RPMI7951 (cell line): ENCODE measurements at regions not wholly inside any gene's neighbourhood (a gene's known extent, or its start where the extent isn't known, plus 50 kb on each side); places are given as distances from the start of the nearest gene placed in this dataset.
"Not testable (repeated sequence)": the region's sequence is repeated elsewhere in the genome, so short reads cannot be mapped to it uniquely, and the experiment has no call there.

Experiments used
- DNase-seq: peaks from one replicate; pipeline ENCODE4 v3.0.0-alpha.2; 2012; ENCODE audit warnings: low read depth

DNA sequence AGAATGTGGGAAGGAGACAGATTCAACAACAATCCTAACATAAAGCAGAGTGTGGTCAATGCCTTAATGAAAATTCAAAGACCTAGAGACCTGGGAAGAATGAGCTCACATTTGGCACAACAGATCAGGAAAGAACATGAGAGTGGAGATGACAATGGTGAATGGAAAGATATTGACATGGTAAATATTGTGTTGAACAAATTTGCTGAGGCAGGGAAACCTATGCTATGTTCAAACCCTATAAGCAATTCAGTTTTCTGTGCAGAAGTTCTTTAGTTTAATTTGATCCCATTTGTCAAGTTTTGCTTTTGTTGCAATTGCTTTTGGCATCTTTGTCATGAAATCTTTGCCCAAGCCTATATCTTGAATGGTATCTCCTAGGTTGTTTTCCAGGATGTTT, 199.4 kb upstream of the LRRTM4 start:
- no peak for DNase-seq

DNA sequence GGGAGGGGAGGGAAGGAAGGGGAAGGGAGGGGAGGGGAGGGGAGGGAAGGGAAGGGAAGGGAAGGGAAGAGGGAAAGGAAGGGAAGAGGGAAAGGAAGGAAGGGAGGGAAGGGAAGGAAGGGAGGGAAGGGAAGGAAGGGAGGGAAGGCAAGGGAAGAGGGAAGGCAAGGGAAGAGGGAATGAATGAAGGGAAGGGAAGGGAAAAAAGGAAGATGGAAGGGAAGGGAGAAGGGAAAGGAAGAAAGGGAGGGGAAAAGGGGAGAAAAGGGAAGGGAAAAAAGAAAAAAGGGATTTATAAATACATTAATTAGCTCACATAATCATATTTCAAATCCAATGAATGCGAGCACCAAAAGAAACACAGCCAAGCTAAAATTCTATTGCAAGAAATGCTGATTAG, 202.9 kb upstream of the LRRTM4 start:
- no peak for DNase-seq

DNA sequence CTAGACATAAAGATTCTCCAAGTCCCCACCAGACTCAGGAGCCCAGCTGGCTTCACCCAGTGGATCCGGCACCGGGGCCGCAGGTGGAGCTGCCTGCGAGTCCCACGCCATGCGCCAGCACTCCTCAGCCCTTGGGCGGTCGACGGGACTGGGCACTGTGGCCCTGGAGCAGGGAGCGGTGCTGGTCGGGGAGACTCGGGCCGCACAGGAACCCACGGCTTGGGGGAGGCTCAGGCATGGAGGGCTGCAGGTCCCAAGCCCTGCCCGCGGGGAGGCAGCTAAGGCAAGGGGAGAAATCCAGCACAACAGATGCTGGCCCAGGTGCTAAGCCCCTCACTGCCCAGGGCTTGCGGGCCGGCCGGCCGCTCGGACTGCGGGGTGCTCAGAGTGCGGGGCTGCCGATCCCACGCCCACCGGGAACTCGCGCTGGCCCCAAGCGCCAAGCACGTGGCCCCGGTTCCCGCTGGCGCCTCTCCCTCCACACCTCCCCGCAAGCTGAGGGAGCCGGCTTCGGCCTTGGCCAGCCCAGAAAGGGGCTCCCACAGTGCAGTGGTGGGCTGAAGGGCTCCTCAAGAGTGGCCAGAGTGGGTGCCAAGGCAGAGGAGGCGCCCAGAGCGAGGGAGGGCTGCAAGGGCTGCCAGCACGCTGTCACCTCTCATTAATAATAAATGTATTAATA, 212.6 kb upstream of the LRRTM4 start:
- DNase-seq: not testable (repeated sequence)

DNA sequence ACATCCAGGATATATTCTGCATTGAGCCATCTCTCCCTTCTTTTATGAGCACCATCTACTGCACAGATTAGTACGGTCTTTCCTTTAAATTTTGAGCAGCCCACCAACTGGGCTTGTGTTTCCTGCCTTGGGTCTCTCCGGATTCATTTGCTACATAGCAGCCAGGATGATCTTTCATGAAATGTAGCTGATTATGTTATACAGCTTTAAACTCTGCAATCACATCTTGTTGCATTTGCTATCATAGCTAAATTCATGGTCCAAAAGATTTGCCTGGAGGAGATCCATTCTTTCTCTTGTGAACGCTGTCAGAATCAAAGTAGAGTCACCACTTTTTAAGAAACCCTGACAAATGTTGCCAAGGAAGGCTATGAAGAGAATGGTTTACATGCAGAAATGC, 215.1 kb upstream of the LRRTM4 start:
- no peak for DNase-seq

DNA sequence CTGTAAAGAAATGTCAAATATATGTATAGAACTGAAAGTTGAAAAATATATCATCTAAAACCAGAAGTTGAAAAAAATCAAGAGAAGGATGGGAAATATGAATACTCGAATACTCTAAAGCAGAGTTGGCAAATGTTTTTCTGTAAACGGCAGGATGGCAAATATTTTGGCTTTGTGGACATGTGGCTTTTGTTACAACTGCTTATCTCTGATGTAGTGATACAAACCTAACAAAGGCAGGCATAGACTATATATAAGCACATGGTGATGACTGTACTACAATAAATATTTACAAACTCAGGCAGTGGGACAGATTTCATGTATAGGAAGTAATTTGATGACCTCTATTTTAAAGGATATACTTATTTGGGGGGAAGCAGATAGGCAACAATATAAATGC, 224.6 kb upstream of the LRRTM4 start:
- DNase-seq: no peak

- DNase-seq: not testable (repeated sequence)
Measured at GRCh38 chr2:77753710-77754345, 231.7 kb upstream of the LRRTM4 start.

DNA sequence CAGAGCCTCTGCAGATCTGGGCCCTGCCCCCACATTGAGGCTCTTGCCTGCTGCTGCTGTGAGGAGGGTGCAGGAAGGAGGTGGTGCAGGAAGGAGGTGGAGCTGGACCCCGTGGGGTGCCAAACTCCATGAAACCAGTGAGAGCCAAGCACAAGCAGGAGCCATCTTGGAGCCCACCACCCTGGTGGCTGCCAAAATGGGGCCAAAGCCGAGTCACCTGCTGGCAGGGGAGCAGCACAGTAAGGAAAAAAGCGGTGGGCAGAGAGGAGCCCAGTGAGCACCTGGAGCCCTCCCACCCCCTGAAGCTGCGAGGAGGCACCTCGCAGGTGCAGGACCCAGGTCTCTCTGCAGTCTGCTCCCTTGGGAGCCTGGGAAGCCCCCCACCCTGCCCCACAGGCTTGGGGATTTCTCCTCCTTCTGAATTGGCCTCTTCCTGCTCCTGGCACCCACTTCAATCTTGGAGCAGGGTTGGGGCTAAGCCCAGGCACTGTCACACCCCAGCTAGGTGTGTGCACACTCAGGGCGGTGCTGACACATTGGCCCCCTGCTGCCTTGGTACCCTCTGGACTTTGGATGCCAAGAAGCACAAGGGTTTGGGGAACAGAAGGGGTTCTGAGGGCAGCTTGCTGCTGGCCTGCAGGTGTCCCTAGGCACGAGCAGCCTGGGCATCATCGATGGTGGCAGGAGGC, 245.4 kb upstream of the LRRTM4 start:
- DNase-seq: no peak

- DNase-seq: no peak
Measured at GRCh38 chr2:77768508-77768907, 246.3 kb upstream of the LRRTM4 start.

DNA sequence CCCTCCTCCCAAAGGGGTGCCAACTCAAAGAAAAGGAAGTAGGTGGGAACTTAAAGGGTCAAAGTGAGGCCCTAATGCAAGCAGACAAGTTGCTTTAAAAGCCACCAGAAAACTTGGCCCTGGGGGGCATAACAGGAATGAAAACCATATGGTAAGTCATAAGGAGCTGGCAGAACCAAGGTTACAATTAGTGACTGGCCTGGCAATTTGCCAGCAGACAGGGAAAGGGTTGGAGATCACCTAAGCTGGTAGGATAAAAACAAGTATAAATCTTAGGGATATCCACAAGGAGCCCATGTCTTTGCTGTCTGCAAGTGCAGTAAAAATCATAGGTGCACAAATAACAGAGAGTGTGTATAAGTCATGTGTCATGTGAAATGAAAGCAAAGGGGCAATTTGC, 256.7 kb upstream of the LRRTM4 start:
- DNase-seq: no peak

DNA sequence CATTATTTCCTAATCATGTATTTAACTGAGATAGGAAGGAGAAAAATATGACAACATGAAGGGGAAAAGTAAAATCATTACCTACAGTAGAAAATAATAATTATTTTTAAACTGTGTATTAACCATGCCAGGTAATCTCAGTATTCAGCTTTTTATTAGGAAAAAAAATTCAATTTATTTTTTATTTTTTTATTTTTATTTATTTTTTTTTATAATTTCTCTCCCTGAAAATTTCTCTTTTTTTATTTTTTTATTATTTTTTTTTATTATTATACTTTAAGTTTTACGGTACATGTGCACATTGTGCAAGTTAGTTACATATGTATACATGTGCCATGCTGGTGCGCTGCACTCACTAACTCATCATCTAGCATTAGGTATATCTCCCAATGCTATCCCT, 271.3 kb upstream of the LRRTM4 start:
- not testable (repeated sequence) for DNase-seq

DNA sequence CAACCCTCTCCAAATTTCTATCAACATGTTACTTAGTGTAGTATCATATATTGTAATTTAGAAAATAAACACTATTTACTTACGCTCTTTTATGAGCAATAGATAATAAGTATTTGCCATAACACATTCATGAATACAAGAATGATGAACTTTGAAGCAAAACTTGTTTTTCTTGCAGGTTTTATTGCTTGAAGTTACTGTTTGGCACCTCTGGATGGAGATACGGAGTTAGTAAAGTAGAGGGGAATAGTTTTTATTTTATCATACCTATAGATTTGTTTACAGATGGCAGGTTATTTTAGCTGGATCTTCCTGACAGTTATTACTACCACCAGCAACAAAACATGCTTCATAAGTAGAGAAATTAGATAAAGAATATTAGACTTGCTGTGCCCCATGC, 274.2 kb upstream of the LRRTM4 start:
- DNase-seq: no peak

DNA sequence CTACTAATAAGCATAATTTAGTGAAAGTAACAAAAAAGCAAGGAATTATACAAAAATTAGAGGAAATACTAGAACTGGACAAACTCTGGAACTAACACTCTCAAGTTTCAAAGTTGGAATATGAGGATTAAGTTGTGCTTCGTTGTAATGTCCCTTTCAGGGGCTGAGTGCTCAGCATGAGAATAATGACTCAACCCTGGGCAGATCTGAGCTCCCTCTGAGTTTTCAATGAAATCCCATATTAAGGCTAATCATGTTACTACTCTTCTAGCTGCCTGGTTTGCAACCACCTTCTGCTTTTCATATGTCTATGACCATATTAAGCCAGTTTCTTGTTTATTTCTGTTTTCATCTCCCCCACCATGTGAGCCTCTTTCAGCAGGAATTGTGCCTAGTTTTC, 274.9 kb upstream of the LRRTM4 start:
- no peak for DNase-seq

DNA sequence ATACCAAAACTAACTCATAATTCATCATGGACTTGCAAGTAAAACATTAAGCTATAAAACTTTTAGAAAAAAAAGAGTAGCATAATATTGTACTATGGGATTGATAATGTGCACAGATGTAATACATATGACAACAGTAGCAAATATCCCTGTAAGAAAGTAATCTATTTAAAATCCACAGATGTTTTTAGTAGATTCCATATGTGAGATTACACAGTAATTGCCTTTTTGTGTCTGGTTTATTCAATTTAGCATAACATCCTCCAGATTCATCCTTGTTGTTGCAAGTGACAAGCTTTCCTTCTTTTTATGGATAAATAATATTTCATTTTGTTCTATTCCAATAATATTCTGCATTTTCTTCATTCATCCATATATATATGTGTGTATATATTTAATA, 278.2 kb upstream of the LRRTM4 start:
- DNase-seq: no peak

- DNase-seq: no peak
Measured at GRCh38 chr2:77807531-77808215, 285.5 kb upstream of the LRRTM4 start.

DNA sequence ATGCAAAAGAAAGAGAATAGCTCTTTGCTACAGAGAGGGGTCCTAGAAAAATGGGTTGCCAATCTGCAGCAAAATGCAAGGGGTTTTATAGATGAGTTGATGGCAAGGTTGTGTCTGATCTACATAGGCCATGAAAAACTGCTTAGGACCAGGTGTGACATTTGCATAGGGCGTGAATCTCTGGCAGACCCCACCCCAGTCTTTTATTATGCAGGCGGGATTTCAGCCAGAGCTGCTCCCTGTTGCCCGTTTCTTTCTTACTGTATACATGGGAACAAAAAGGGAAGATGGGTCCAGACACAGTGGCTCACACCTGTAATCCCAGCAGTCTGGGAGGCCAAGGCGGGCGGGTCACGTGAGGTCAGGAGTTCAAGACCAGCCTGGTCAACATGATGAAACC, 286.4 kb upstream of the LRRTM4 start:
- no peak for DNase-seq

GRCh38 chr2:77813599-77813998, 291.4 kb upstream of the LRRTM4 start:
- no peak for DNase-seq

DNA sequence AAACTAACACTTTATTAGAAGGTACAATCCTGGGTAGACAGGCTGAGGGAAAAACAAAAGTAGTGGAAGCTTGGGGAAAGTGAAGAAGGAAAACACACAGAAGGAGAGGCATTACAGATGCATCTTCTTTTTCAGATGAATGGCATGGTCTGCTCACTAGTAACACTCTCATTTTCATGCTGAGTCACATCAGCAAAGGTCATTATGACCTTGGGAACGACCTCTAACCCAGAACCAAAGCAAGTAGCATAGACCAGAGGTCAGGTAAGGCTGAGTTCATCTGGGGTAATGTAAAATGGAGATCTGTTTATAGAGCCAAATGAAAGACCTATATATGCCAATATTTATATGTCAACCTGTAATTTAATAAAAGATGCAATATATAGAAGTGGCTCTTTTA, 294.4 kb upstream of the LRRTM4 start:
- DNase-seq: no peak

DNA sequence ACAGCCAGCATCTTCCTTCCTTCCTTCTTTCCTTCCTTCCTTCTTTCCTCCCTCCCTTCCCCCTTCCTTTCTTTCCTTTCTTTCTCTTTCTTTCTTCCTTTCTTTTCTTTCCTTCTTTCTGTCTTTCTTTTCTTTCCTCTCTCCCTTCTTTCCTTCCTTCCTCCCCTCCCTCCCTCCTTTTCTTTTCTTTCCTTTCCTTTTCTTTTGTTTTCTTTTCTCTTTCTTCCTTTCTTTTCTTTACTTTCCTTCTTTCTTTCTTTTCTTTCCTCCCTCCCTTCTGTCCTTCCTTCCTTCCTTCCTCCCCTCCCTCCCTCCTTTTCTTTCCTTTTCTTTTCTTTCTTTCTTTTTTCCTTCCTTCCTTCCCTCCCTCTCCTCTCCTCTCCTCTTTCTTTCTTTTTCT, 296.0 kb upstream of the LRRTM4 start:
- no peak for DNase-seq

DNA sequence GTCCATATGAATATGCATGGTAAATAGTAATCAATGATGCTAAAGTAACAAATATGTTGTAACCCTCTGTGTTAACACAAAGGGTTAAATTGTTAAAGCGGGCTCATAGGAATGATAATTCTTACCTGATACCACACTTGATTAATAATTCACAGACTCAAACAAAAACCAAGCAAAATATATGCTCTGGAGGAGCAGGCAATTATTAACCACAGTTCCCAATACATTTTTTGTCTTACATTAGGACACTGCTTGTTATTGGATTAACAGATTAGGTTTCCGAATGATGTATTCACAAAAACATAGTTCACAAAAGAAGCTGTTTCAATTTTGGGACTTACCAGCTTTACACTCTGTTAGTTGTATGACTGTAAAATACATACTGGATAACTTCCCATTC, 300.9 kb upstream of the LRRTM4 start:
- DNase-seq: no peak

GRCh38 chr2:77831060-77831459, 308.9 kb upstream of the LRRTM4 start:
- DNase-seq: no peak

- DNase-seq: no peak
Measured at GRCh38 chr2:77831471-77831870, 309.3 kb upstream of the LRRTM4 start.

DNA sequence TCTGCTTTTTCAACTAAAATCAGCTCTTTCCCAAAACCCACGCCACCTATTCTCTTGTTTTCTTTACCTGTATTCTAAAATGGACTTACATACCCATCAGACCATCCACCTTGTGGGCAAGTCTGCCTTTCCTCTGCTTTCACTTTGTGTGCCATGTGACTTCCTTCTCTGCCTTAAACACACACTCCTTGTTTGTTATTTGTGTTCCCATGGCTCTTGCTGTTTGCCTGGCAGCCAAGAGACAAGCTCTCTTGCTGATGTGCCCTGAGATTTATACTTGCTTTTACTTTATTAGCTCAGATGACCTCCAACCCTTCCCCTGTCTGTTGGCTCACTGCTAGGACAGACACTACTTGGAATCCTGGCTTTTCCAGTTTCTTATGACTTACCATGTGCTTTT, 309.7 kb upstream of the LRRTM4 start:
- no peak for DNase-seq
